HUDEP-2 (cell line): ENCODE measurements at regions not wholly inside any gene's neighbourhood (a gene's known extent, or its start where the extent isn't known, plus 50 kb on each side); places are given as distances from the start of the nearest gene placed in this dataset.
"Not testable (repeated sequence)": the region's sequence is repeated elsewhere in the genome, so short reads cannot be mapped to it uniquely, and the experiment has no call there.

ENCODE experiments used
- DNase-seq, 76 experiments: peaks; one replicate each; lab custom pipeline; 2025; ENCODE audit not compliant: unreplicated experiment in 76 of 76; lab: John Stamatoyannopoulos, UW

DNA sequence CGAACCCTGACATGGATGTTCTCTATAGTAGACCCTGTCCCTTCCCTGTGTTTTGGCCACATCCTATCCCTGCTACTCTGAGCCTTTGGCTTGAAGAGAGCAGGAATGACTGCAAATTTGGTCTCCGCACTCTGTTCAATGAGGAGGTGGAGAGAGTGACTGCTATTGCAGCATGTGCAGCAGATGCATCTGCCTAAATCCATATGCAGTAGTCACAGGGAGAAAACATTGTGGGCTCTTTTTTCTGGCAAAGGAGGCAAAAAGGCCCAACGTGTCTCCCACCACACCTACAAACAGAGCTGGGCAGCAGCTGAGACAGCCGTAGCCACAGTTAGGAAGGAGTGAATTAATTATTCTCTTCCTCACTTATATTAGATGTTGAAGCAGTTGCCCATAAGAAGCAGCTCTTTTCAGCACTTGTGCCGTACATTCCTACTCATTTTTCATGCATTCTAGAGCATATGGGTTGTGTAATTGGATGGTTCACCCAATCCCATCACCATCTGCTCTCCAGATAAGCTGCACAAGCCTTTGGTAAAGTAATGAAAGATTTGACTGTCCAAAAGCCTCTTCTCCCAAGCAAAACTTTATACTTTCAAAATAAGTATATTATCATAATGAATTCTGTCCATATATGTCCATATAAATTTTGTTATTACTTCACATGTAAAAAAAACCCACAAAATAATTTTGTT lies 147.9 kb upstream of the FAM47A start:
- no peak for DNase-seq

DNA sequence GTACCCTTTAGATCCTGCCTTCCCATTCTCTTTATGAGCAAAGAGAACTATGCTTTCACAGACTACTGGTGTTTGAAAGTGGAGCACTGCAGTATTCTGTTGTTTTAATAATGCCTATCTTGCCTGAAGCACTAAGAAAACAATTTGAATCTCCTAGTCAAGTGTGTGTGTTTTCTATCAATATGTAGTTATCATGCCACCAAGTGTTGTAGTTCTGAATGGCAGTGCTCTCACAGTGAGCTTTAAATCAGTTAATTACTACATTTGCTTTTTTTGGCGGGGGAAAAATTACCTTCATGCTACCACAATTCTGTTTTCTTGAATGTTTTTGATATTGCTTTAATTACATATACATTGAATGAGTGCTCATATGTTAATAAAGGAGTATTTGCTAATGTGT lies 143.6 kb upstream of the FAM47A start:
- no peak for DNase-seq

GRCh38 chrX:34270434-34270833 lies 138.3 kb upstream of the FAM47A start:
- no peak for DNase-seq

DNA sequence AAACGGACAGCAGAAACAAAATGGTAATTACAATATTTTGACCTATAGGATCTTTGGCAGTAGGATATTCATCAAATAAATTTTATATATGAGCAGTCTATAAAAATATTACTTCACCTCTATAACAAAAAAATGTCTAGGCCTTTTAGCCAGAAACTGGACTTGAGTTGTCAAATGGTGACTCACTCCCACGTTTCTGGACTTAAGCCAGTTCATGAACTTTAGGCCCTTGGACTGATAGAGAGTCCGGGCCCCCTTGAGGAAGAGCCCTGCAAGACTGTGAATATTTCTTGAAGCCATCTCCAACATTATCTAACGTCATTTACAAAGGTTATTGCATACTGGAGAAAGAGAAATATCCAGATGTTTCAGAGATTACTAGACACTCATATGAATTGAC lies 106.8 kb upstream of the FAM47A start:
- peak in 6 of 76 experiments; percentile 0 to 52 (median 4) for DNase-seq

- DNase-seq: not testable (repeated sequence)
Measured at GRCh38 chrX:34230156-34230555, 98.0 kb upstream of the FAM47A start.

GRCh38 chrX:34227804-34228203 lies 95.7 kb upstream of the FAM47A start:
- no peak for DNase-seq

DNA sequence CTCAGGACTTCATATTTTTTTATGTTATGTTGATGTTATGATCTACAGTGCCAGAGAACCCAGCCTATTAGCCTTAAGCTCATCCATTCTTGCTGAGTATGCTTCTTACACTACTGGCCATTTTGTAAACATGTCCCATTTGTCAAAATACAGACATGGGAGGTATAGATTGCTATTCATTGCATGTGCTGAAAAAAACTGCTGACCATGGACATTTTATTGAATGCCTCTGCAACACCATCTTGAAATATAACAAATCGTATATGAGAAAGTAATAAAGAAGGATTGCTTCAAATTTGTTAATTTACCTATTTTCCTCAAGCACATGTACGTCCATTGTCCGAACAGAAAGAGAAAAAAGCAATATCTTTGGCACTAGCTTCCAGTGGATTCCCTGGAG lies 91.5 kb upstream of the FAM47A start:
- no peak for DNase-seq

DNA sequence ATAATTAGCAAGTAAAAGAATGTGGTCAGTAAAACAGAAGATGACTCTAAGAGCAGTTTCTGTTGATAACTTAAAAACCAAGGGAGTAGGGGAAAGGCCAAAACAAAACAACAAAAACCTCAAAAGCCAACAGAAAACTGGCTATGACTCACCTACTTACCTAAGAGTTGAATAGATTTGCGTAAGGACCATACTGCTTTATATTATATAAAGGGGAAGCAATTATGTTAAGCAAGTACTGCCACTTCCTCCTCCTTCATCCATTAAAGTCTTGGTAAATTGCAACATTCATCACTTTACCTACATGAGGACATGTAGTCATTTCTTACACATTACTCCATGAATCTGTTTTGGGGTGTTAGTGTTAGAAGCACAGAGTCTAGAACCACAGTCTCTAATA lies 85.9 kb upstream of the FAM47A start:
- DNase-seq: no peak

DNA sequence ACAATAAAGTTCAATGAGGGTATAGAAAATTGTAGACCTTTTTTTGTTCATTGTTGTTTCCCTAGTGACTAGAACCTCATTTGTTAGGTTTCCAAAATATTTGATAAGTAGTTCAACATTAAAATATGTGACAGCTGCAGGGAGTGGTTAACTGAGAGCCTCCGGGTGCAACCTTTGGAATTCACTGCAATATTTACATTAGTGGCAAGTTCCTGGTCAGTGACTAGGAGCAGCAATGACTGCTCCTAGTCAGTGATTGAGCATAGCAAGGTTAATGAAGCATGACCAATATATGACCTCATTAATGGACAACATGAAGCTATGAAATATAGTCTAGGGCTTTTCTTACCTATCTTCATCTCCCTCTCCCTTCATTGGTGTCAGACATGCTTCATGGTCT lies 65.8 kb upstream of the FAM47A start:
- DNase-seq: no peak
